ENCODE measurements at regions not wholly inside any gene's neighbourhood (a gene's known extent, or its start where the extent isn't known, plus 50 kb on each side); places are given as distances from the start of the nearest gene placed in this dataset.
"Not testable (repeated sequence)": the region's sequence is repeated elsewhere in the genome, so short reads cannot be mapped to it uniquely, and the experiment has no call there.

DNA sequence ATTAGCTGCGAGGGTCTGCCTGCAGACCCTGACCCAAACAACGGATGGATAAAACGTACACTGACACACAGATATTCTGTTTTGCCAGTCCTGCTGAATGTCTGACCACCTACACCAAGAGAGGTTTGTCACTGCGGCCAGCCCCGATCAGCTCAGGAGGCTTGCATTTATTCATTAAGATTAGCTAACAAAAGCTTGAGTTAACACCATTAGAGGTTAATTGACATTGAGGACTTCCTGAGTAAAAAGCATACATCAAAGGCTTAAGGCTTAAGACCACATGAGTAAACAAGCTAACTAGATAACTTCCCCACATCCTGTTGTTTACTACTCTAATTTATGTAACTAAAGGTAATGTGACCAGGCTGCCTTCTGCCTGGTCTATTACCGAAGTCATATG lies 198.1 kb upstream of the TRPC7 start:
- Mint-ChIP-seq H3K36me3 (ENCODE audit: unreplicated experiment) (no peaks in the 10 kb centered on the region), H3K27me3 (ENCODE audit: unreplicated experiment) (no peaks in the 10 kb centered on the region), H3K4me1 (ENCODE audit: unreplicated experiment) (no peaks in the 10 kb centered on the region), H3K4me3 (ENCODE audit: unreplicated experiment) (no peak overlapping the region), H3K9me3 (ENCODE audit: unreplicated experiment) (no peaks in the 10 kb centered on the region), H3K27ac (ENCODE audit: unreplicated experiment) (no peak overlapping the region)
- no peak for TF ChIP-seq CTCF (IDR thresholded peaks at IDR 0.05)
- DNase-seq (ENCODE audit: extremely low spot score, unreplicated experiment), result no peak

DNA sequence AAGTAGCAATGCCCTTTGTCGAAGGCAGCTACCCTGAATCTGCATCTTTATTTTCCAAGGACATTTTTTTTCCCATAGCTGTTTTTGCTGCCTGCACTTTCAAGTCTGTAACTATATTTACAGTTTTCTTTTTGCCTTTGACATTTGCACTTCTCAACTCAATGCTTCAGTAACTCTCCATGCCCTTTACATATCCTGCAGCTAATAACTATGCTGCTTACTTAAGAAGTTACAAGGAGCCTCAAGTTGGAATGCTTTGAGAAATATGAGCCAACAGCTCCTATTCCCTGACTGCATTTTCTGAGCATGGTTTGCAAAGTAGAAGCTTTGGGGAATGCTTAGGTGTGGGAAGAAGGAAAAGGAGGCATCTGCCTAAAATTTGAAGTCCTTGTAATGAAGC lies 194.8 kb upstream of the TRPC7 start:
- H3K4me1 Mint-ChIP-seq (ENCODE audit: unreplicated experiment), result no peaks in the 10 kb centered on the region
- H3K4me3 Mint-ChIP-seq (ENCODE audit: unreplicated experiment), result no peak overlapping the region
- H3K9me3 Mint-ChIP-seq (ENCODE audit: unreplicated experiment), result peaks cover 8% of the 10 kb centered on the region
- H3K27ac Mint-ChIP-seq (ENCODE audit: unreplicated experiment), result no peak overlapping the region
- no peak for DNase-seq (ENCODE audit: extremely low spot score, unreplicated experiment)
- H3K27me3 Mint-ChIP-seq (ENCODE audit: unreplicated experiment), result no peaks in the 10 kb centered on the region
- TF ChIP-seq CTCF (IDR thresholded peaks at IDR 0.05), result no peak
- H3K36me3 Mint-ChIP-seq (ENCODE audit: unreplicated experiment), result no peaks in the 10 kb centered on the region

DNA sequence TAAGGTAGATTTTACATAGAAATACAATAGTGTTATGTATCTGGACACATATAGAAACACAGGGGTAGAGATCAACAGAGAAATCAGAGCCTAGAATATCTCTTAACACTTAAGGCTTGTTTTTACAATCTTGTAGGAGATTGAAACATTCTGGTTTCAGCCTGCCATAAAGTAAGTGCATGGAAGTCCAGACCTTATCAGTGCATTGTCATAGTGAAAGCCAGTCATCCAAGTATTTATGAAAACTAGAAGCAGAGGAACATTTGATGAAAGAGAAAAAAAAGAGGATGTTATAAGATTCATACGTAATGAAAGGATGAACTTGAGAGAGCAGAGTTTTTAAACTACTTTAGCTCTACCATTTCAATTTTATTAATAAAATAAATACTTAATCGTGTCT lies 194.3 kb upstream of the TRPC7 start:
- no peaks in the 10 kb centered on the region for H3K27me3 Mint-ChIP-seq (ENCODE audit: unreplicated experiment)
- no peak overlapping the region for H3K4me3 Mint-ChIP-seq (ENCODE audit: unreplicated experiment)
- TF ChIP-seq CTCF (IDR thresholded peaks at IDR 0.05), result no peak
- no peak overlapping the region for H3K27ac Mint-ChIP-seq (ENCODE audit: unreplicated experiment)
- H3K4me1 Mint-ChIP-seq (ENCODE audit: unreplicated experiment), result no peaks in the 10 kb centered on the region
- no peak for DNase-seq (ENCODE audit: extremely low spot score, unreplicated experiment)
- peaks cover 9% of the 10 kb centered on the region for H3K9me3 Mint-ChIP-seq (ENCODE audit: unreplicated experiment)
- H3K36me3 Mint-ChIP-seq (ENCODE audit: unreplicated experiment), result no peaks in the 10 kb centered on the region

- H3K27me3 Mint-ChIP-seq (ENCODE audit: unreplicated experiment), result not testable (repeated sequence)
Measured at GRCh38 chr5:136547096-136547495, 181.8 kb upstream of the TRPC7 start.

DNA sequence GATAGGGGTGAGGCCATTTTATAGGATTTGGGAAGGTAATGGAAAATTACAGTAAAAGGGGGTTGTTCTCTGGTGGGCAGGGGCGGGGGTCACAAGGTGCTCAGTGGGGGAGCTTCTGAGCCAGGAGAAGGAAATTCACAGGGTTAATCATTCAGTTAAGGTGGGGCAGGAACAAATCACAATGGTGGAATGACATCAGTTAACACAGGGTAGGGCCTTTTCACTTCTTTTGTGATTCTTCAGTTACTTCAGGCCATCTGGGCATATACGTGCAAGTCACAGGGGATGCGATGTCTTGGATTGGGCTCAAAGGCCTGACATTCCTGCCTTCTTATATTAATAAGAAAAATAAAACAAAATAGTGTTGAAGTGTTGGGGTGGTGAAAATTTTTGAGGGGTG lies 181.1 kb upstream of the TRPC7 start:
- not testable (repeated sequence) for H3K36me3 Mint-ChIP-seq (ENCODE audit: unreplicated experiment); DNase-seq (ENCODE audit: extremely low spot score, unreplicated experiment); H3K4me1 Mint-ChIP-seq (ENCODE audit: unreplicated experiment); H3K4me3 Mint-ChIP-seq (ENCODE audit: unreplicated experiment); H3K9me3 Mint-ChIP-seq (ENCODE audit: unreplicated experiment); H3K27me3 Mint-ChIP-seq (ENCODE audit: unreplicated experiment); H3K27ac Mint-ChIP-seq (ENCODE audit: unreplicated experiment)

More at GRCh38 chr5:136547096-136547495, 181.8 kb upstream of the TRPC7 start:
- not testable (repeated sequence) for H3K9me3 Mint-ChIP-seq (ENCODE audit: unreplicated experiment); DNase-seq (ENCODE audit: extremely low spot score, unreplicated experiment); H3K36me3 Mint-ChIP-seq (ENCODE audit: unreplicated experiment); H3K4me3 Mint-ChIP-seq (ENCODE audit: unreplicated experiment); H3K27ac Mint-ChIP-seq (ENCODE audit: unreplicated experiment); H3K4me1 Mint-ChIP-seq (ENCODE audit: unreplicated experiment)

DNA sequence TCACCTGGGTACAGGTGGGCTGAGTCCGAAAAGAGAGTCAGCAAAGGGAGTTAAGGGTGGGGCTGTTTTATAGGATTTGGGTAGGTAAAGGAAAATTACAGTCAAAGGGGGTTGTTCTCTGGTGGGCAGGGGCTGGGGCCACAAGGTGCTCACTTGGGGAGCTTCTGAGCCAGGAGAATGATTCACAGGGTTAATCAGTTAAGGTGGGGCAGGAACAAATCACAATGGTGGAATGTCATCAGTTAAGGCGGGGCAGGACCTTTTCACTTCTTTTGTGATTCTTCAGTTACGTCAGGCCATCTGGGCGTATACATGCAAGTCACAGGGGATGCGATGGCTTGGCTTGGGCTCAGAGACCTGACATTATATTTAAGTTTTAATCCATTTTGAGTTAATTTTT lies 179.7 kb upstream of the TRPC7 start:
- H3K27ac Mint-ChIP-seq (ENCODE audit: unreplicated experiment); H3K4me3 Mint-ChIP-seq (ENCODE audit: unreplicated experiment); H3K36me3 Mint-ChIP-seq (ENCODE audit: unreplicated experiment); H3K27me3 Mint-ChIP-seq (ENCODE audit: unreplicated experiment); H3K9me3 Mint-ChIP-seq (ENCODE audit: unreplicated experiment); DNase-seq (ENCODE audit: extremely low spot score, unreplicated experiment); H3K4me1 Mint-ChIP-seq (ENCODE audit: unreplicated experiment): not testable (repeated sequence)

DNA sequence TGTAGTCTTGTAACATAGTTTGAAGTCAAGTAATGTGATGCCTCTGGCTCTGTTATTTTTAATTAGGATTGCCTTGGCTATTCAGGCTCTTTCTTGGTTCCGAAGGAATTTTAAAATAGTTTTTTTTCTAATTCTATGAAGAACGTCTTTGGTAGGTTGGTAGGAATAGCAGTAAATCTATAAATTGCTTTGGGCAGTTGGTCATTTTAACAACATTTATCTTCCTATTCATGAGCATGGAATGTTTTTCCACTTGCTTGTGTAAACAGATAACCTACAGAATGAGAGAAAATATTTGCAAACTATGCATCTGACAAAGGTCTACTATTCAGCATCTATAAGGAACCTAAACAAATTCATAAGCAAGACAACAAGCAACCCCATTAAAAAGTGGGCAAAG lies 173.2 kb upstream of the TRPC7 start:
- H3K27ac Mint-ChIP-seq (ENCODE audit: unreplicated experiment), result no peak overlapping the region
- TF ChIP-seq CTCF (IDR thresholded peaks at IDR 0.05), result no peak
- H3K4me3 Mint-ChIP-seq (ENCODE audit: unreplicated experiment), result no peak overlapping the region
- H3K36me3 Mint-ChIP-seq (ENCODE audit: unreplicated experiment), result no peaks in the 10 kb centered on the region
- no peaks in the 10 kb centered on the region for H3K27me3 Mint-ChIP-seq (ENCODE audit: unreplicated experiment)
- H3K4me1 Mint-ChIP-seq (ENCODE audit: unreplicated experiment), result no peaks in the 10 kb centered on the region
- no peak for DNase-seq (ENCODE audit: extremely low spot score, unreplicated experiment)
- H3K9me3 Mint-ChIP-seq (ENCODE audit: unreplicated experiment), result peaks cover 4% of the 10 kb centered on the region

Data from osteocyte (in vitro differentiated cells).